Keratinocyte (primary cell): ENCODE measurements at regions not wholly inside any gene's neighbourhood (a gene's known extent, or its start where the extent isn't known, plus 50 kb on each side); places are given as distances from the start of the nearest gene placed in this dataset.

Experiments used
- EZH2 ChIP-seq: IDR thresholded peaks from one replicate; pipeline ENCODE4 v1.6.1; 2012; ENCODE audit warnings: inconsistent platforms, mild to moderate bottlenecking, low read length, moderate library complexity
- TF ChIP-seq, protein P1 (sequence below), 3 experiments: IDR thresholded peaks in 1 of 3; conservative IDR thresholded peaks in 1 of 3; optimal IDR thresholded peaks in 1 of 3; 2 replicates in 2 of 3; 3 replicates in 1 of 3; pipeline versions ENCODE3 to v1.5.1; 2011; ENCODE audit warnings: low read length in 3 of 3, mild to moderate bottlenecking in 3 of 3, moderate library complexity in 2 of 3, control low read depth in 1 of 3, inconsistent platforms in 1 of 3; ENCODE audit not compliant: insufficient read depth in 2 of 3; ENCODE audit errors: extremely low read depth in 1 of 3

DNA sequence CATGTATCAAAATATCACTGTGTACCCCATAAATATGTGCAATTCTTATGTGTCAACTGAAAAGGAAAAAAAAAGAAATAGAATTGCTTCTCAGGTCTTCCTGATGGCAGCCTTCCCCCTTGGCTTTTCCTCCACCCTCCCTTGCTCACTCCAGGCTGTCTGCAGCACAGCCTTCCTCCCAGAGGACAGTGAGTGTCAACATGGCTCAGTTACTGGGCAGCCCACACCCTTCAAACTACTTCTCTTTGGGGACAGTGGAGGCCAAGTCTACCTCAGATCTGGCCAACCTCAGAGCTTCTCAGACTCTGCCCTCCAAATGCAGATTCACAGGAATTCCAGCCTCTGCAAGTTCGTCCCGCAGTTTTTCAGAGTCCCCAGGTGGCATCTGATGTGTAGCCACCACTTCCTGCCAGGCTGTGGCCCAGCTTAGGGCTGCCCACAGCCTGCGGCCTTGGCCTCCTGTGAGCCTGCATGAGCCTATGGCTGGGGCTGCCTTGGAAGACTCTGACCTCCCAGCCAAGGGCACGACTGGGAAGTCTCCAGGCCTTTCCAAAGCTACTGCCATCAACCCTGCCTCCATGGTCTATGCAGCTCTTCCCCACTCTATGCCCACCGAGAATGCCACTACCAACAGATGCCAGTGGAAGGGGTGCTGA is 148.0 kb upstream of the PWP1 start:
- TF ChIP-seq, protein P1, sequence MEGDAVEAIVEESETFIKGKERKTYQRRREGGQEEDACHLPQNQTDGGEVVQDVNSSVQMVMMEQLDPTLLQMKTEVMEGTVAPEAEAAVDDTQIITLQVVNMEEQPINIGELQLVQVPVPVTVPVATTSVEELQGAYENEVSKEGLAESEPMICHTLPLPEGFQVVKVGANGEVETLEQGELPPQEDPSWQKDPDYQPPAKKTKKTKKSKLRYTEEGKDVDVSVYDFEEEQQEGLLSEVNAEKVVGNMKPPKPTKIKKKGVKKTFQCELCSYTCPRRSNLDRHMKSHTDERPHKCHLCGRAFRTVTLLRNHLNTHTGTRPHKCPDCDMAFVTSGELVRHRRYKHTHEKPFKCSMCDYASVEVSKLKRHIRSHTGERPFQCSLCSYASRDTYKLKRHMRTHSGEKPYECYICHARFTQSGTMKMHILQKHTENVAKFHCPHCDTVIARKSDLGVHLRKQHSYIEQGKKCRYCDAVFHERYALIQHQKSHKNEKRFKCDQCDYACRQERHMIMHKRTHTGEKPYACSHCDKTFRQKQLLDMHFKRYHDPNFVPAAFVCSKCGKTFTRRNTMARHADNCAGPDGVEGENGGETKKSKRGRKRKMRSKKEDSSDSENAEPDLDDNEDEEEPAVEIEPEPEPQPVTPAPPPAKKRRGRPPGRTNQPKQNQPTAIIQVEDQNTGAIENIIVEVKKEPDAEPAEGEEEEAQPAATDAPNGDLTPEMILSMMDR (optimal IDR thresholded peaks at IDR 0.05 in 1 of 3, IDR thresholded peaks at IDR 0.05 in 1 of 3, conservative IDR thresholded peaks at IDR 0.05 in 1 of 3; ENCODE audit: extremely low read depth in 1 of 3, insufficient read depth in 2 of 3, low read length in 3 of 3), result no peak
- no peak for TF ChIP-seq EZH2
